ENCODE measurements at regions not wholly inside any gene's neighbourhood (a gene's known extent, or its start where the extent isn't known, plus 50 kb on each side); places are given as distances from the start of the nearest gene placed in this dataset.
A peak's percentile ranks its signal among the peaks of the same experiment; 100 is the strongest.

- DNase-seq: no peak
Measured at GRCh38 chr13:30151388-30151787, 156.0 kb downstream of the KATNAL1 start.

DNA sequence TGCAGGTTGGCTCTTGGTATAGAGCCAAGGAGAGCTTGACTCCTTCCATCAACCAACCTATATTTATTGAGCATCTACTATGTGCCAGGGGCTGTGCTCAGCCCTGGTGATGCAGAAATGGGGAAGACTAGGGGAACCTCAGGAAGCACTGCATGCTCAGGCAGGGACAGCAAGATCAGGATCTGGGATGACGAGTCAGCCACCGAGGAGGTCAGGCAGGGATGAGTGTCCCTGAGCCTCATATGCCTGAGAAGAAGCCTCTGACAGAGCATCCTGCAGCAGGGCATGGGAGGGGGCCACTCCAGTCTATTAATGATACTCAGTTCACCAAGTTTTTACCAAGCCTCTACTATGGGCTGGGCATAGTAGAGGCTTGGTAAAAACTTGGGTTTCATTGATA is 158.1 kb downstream of the KATNAL1 start:
- no peak for DNase-seq

DNA sequence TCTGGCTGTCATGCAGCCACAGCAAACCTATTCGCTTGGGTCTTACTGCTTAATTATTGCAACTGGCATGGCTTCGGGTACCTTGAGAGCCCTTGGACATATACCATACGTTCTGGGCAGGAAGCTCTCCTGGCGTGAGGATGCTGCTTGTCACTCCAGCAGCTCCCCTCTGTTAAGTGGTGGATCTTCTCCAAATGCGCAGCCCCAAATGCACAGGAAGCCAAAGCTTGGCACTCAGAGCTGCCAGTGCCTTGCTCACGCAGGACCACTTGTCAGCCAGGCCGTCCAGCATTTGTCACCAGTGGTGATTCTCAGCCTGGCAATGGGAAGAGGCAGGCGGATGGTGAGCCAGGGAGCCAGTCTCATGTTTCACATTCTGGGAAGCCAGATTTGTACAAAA is 158.6 kb downstream of the KATNAL1 start:
- DNase-seq: no peak

DNA sequence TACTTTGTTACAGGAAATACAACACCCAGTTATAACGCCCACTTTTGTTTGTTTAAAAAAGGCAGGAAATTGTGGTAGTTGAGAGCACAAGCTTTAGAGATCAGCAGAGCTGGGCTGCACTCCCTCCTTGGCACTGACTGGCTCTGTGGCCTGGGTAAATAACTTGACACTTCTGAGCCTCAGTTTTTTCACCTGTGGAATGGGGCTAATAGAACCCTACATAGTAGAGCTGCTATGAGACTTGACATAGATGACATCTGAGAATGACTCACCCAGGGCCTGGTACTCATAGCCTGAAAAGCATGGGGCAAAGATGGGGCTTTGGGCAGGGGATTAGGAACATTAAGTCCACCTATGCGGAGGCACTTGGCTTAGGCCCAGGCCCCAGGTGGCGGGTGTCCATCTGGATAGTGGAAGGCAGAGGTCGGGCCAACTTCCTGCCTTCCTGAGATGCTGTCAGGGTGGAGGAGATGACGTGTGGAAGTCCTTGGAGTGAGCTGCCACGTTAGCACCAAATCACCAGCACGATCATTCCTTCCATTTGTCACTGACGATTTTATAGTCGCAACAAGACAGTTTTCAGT is 159.1 kb downstream of the KATNAL1 start:
- DNase-seq: no peak

- DNase-seq: no peak
Measured at GRCh38 chr13:30147421-30147820, 159.9 kb downstream of the KATNAL1 start.

DNA sequence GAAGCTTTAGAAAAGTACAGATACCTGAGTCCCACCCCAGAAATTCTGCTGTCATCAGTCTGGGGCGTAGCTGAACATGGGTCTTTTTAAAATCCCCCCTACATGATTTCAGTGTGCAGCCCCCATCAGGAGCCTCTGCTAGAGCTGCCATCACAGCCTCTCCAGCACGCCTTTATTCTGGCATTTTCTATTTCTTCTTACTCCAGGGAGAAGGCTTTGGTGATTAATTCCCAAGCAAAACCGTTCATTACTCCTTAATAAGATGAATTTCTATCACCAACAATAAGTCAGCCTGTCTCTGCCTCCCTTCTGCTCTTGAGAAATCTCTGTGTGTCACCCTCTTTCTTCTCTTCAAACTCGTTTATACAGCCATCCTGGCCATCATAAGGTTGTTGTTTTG is 160.3 kb downstream of the KATNAL1 start:
- no peak for DNase-seq

DNA sequence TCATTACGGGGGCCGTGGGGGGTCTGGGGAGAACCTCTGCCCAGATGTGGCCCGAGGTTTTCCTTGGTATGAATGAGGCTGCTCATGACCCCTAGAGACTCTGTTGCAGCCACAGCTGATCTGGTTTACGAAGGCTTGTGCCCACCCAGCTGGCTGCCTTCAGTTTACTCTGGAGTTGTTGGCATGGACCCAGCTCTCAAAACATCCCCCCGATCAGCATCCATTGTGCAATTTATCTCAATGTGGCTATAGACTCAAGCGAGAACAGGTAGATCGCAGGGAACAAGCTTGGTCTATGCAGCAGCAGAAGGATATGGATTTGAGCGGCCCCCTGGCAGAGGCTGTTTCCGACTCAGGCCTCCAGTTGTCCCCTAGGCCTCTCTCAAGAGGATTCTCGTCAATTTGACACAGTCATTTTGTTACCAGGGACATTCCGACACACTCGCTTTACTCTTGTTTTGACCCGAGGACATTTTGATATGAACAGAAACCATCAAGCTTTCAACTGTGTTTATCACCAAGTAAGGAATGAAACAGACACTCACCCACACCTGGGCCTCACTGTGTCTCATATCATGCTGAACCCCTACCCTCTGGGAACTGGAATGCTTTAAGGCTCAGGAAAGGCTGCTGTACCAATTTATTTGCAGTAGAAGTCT is 161.5 kb downstream of the KATNAL1 start:
- DNase-seq: no peak

DNA sequence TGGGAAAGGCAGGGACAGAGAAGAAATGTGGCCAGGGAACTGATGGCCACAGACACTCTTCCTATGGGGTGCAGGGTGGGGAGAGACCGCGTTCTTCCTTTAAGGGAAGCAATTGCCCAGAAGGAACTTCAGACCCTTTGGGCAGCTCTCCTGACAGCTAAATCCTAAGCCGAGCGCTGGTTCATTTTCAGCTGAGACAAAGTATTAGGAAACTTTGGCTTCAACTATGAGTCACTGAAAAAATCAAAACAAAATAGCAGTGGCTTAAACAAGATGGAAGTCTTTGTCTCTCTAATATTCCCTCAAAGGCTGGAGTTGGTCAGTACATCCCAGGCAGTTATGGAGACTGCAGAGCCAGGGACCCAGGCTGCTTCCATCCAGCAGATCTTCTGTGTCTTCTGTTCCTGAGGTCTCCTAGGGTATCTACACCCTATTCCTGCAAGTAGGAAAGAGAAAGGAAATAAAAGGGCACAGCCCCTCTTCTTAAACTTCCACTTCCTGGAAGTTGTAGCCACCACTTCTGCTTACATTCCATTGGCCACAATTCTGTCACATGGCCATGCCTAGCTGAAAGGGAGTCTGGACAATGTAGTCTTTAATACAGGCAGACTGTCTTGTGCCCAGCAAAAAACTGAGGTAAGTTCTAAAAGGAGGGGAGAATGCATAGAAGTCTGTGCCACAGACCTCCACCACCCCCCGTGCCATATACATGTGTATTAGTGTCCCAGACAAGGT is 163.5 kb downstream of the KATNAL1 start:
- DNase-seq: no peak

DNA sequence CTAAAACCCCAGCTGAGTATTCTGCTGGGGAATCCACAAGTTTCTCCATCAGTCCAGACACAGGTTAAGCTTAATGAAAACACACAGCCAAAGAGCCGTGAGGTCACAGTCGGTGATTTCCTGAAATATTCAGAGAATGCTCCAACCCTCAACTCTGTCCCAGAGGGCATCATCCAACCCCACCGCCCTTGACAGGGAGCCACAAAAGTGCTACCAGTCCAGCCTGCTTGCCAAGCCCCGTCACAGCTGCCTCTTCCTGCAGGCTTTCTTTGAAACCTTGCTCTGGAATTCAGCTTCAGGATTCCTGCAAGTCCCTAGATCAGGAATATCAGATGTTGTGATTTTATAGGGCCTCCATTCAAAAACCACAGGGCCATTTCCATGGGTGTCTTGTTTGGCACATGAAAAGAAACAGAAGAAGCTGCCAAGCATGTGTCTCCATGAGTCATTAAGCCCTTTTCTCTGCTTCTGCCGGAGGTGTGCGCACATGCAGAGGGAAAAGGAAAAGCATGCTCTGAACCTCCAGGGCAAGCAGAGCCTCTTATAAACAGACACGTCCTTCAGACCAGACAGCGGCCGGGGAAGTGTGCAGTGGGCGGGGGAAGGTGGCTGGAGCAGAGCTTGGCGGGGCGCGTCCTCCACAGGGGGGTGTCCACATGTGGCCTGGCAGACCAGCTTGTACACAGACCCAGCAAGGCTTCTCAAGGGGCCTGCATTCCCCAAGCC is 164.7 kb downstream of the KATNAL1 start:
- DNase-seq: peak; percentile 68

GRCh38 chr13:30141775-30142485 is 165.4 kb downstream of the KATNAL1 start:
- DNase-seq: no peak

DNA sequence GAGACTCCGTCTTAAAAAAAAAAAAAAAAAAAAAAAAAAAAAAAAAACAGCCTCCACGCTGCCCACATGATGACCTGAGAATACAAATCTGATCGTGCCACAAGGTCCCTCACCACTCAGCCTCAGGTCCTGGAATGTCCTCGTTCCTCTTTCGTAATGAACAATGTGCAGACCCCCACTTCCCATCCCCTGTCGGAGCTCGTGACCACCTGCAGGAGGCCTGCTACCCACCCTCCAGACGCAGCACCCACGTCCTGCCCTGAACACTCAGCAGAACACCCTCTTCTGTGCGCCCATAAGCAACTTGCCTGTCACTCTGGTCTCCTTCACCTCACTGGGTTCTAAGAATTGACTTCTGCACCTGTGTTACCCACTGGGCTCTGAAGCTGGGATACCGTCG is 166.4 kb downstream of the KATNAL1 start:
- no peak for DNase-seq

DNA sequence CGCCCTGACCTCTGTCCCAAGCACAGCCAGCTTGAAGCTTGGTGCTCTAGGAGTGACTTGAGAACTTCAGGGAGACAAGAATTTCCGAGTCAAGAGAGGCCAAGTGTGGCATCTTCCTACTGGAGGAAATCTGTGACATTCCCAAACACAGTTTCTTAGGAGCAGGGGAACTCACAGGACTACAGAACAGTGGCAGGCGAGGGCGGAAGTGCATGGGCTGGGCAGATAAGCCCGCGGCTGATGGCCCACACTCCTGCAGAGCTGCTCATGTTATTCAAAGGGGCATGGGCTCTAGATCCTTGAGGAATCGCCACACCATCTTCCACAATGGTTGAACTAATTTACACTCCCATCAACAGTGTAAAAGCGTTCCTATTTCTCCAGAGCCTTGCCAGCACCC is 168.8 kb downstream of the KATNAL1 start:
- DNase-seq: no peak

GRCh38 chr13:30135868-30136267 is 171.5 kb downstream of the KATNAL1 start:
- no peak for DNase-seq

GRCh38 chr13:30135351-30135750 is 172.0 kb downstream of the KATNAL1 start:
- DNase-seq: no peak

GRCh38 chr13:30134578-30134977 is 172.8 kb downstream of the KATNAL1 start:
- no peak for DNase-seq

GRCh38 chr13:30133996-30134395 is 173.4 kb downstream of the KATNAL1 start:
- no peak for DNase-seq

GRCh38 chr13:30133554-30133912 is 173.8 kb downstream of the KATNAL1 start:
- DNase-seq: no peak

- peak; percentile 96 for DNase-seq
Measured at GRCh38 chr13:30132623-30133553, 174.5 kb downstream of the KATNAL1 start.

- no peak for DNase-seq
Measured at GRCh38 chr13:30129411-30129810, 177.9 kb downstream of the KATNAL1 start.

DNA sequence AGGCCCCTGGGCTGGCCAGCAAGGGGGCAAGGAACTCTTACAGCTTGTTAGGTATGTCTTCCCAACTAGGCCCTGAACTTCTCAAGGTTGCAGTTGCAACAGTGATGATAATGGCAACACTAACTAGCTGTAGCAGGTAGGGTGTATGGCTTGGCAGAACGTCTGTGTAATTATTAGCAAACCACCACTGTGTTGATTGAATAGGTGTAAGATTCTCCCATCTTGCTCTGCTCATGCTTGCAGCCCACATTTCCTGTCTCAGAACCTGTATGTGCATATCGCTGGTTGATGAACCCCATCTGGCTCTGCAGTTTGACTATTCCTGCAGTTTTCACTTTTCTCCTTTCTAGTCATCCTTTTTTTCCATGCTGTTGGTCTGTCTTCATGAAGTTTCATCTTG is 178.8 kb downstream of the KATNAL1 start:
- DNase-seq: no peak

DNA sequence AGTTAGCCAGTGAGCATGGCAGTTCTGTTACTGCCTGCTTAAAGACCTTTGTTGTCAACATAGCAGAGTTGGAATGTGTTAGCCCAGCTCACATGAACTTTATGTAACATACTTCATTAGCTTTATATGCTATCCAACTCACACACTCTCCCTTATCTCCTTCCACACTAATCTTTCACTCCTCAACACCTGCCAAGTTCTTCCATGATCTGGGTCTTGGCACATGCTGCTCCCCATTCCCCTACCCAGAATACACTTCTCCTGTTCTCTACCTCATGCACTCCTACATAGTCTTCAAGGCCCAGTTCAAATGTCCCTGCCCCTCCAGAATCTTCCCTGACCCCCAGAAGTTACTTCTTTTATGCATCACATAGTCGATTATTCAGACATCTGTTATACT is 179.3 kb downstream of the KATNAL1 start:
- DNase-seq: no peak

DNA sequence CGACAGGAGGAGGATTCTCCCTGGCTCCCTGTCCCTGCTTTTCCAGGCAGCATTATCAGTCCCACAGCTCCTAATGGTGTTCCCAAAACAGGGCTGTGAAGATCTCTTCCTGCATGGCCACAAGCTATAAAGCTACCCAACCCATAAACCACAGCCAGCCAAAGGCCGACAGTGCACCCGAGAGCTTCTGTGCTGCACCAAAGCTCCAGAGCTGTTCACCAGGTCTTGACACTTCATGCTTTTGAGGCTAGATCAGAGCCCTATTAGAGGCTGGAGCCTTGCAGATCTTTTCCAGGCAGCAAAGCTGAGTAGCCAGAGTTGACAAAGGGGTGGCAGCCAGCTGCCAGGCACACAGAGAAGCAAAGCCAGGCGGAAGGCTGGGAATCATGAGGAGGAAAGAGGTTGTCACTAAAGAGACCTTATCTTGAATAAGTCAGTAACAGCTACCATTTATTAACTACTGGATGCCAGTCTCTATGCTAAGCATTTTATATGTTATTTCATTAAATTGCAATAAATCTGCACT is 180.4 kb downstream of the KATNAL1 start:
- no peak for DNase-seq
